ENCODE measurements at regions not wholly inside any gene's neighbourhood (a gene's known extent, or its start where the extent isn't known, plus 50 kb on each side); places are given as distances from the start of the nearest gene placed in this dataset.
"Not testable (repeated sequence)": the region's sequence is repeated elsewhere in the genome, so short reads cannot be mapped to it uniquely, and the experiment has no call there.

GRCh38 chr5:53262348-53262970 lies 152.9 kb upstream of the MOCS2 start:
- no peak overlapping the region for H2BK120ac ChIP-seq (ENCODE audit: insufficient read depth, low read length, poor library complexity)
- no peak overlapping the region for H2BK5ac ChIP-seq (ENCODE audit: low read depth, low read length, poor library complexity)
- H2AFZ ChIP-seq (ENCODE audit: insufficient read depth, low read length, poor library complexity): no peak overlapping the region
- no peak overlapping the region for H3K4ac ChIP-seq (ENCODE audit: low read depth, low read length)
- H3K9me3 ChIP-seq (ENCODE audit: insufficient read depth, low read depth, low read length): no peaks in the 10 kb centered on the region
- H3K79me2 ChIP-seq (ENCODE audit: control insufficient read depth, insufficient read depth, low read length, poor library complexity): no peaks in the 10 kb centered on the region
- H3K27me3 ChIP-seq (ENCODE audit: insufficient read depth, low read length): no peaks in the 10 kb centered on the region
- H3K18ac ChIP-seq (ENCODE audit: low read length): no peak overlapping the region
- no peak overlapping the region for H3K14ac ChIP-seq (ENCODE audit: low read length)
- H3K23ac ChIP-seq (ENCODE audit: low read length): no peak overlapping the region
- peak in 1 of 2 donors; percentile 58 for DNase-seq
- H3K9ac ChIP-seq (ENCODE audit: low read length): no peak overlapping the region
- no peaks in the 10 kb centered on the region for H3K4me1 ChIP-seq (ENCODE audit: control insufficient read depth in 1 of 2, insufficient read depth in 2 of 2, low read length in 2 of 2)
- no peak overlapping the region for H3K27ac ChIP-seq (ENCODE audit: low read depth, low read length)
- no peak overlapping the region for H3K4me2 ChIP-seq (ENCODE audit: low read length)
- H3K36me3 ChIP-seq (ENCODE audit: control insufficient read depth in 1 of 2, insufficient read depth in 2 of 2, low read length in 2 of 2): no peaks in the 10 kb centered on the region
- H4K12ac ChIP-seq (ENCODE audit: low read depth, low read length): no peak overlapping the region
- H4K8ac ChIP-seq (ENCODE audit: low read depth, low read length): no peak overlapping the region
- no CpG with 5 or more reads among the region's 4 CpGs for WGBS (ENCODE audit: extremely low coverage, insufficient coverage, insufficient read length)
- no peak overlapping the region for H2AK5ac ChIP-seq (ENCODE audit: low read length)
- H2BK12ac ChIP-seq (ENCODE audit: low read length): no peak overlapping the region
- no peaks in the 10 kb centered on the region for H3K79me1 ChIP-seq (ENCODE audit: low read length)
- H3K4me3 ChIP-seq (ENCODE audit: low read depth, low read length): no peak overlapping the region
- no peak overlapping the region for H4K91ac ChIP-seq (ENCODE audit: low read depth, low read length)

- H3K9ac ChIP-seq (ENCODE audit: low read length): no peak overlapping the region
- no peak overlapping the region for H2BK5ac ChIP-seq (ENCODE audit: low read depth, low read length, poor library complexity)
- no peak overlapping the region for H3K18ac ChIP-seq (ENCODE audit: low read length)
- no peaks in the 10 kb centered on the region for H3K27me3 ChIP-seq (ENCODE audit: insufficient read depth, low read length)
- no peaks in the 10 kb centered on the region for H3K36me3 ChIP-seq (ENCODE audit: control insufficient read depth in 1 of 2, insufficient read depth in 2 of 2, low read length in 2 of 2)
- no peaks in the 10 kb centered on the region for H3K79me2 ChIP-seq (ENCODE audit: control insufficient read depth, insufficient read depth, low read length, poor library complexity)
- H2BK120ac ChIP-seq (ENCODE audit: insufficient read depth, low read length, poor library complexity): no peak overlapping the region
- no peak overlapping the region for H4K8ac ChIP-seq (ENCODE audit: low read depth, low read length)
- no peak overlapping the region for H3K4ac ChIP-seq (ENCODE audit: low read depth, low read length)
- no peaks in the 10 kb centered on the region for H3K79me1 ChIP-seq (ENCODE audit: low read length)
- H3K4me1 ChIP-seq (ENCODE audit: control insufficient read depth in 1 of 2, insufficient read depth in 2 of 2, low read length in 2 of 2): no peaks in the 10 kb centered on the region
- no peak overlapping the region for H4K91ac ChIP-seq (ENCODE audit: low read depth, low read length)
- H3K14ac ChIP-seq (ENCODE audit: low read length): no peak overlapping the region
- WGBS (ENCODE audit: extremely low coverage, insufficient coverage, insufficient read length): no CpG with 5 or more reads among the region's 1 CpG
- no peak overlapping the region for H4K12ac ChIP-seq (ENCODE audit: low read depth, low read length)
- no peak for DNase-seq
- no peak overlapping the region for H3K23ac ChIP-seq (ENCODE audit: low read length)
- no peak overlapping the region for H2AFZ ChIP-seq (ENCODE audit: insufficient read depth, low read length, poor library complexity)
- no peak overlapping the region for H3K4me3 ChIP-seq (ENCODE audit: low read depth, low read length)
- H2BK12ac ChIP-seq (ENCODE audit: low read length): no peak overlapping the region
- H3K27ac ChIP-seq (ENCODE audit: low read depth, low read length): no peak overlapping the region
- H3K9me3 ChIP-seq (ENCODE audit: insufficient read depth, low read depth, low read length): peaks cover 4% of the 10 kb centered on the region
- no peak overlapping the region for H3K4me2 ChIP-seq (ENCODE audit: low read length)
- no peak overlapping the region for H2AK5ac ChIP-seq (ENCODE audit: low read length)
These were observed 153.6 kb upstream of the MOCS2 start for GRCh38 chr5:53263151-53263550.

GRCh38 chr5:53265043-53265442 lies 155.5 kb upstream of the MOCS2 start:
- Histone ChIP-seq H4K91ac (ENCODE audit: low read depth, low read length) (no peak overlapping the region), H3K4me2 (ENCODE audit: low read length) (no peak overlapping the region), H2BK12ac (ENCODE audit: low read length) (no peak overlapping the region), H3K9ac (ENCODE audit: low read length) (no peak overlapping the region), H3K14ac (ENCODE audit: low read length) (no peak overlapping the region), H3K36me3 (ENCODE audit: control insufficient read depth in 1 of 2, insufficient read depth in 2 of 2, low read length in 2 of 2) (no peaks in the 10 kb centered on the region), H3K79me1 (ENCODE audit: low read length) (no peaks in the 10 kb centered on the region), H4K12ac (ENCODE audit: low read depth, low read length) (no peak overlapping the region), H3K18ac (ENCODE audit: low read length) (no peak overlapping the region), H2BK5ac (ENCODE audit: low read depth, low read length, poor library complexity) (no peak overlapping the region), H4K8ac (ENCODE audit: low read depth, low read length) (no peak overlapping the region), H2AK5ac (ENCODE audit: low read length) (no peak overlapping the region), H3K79me2 (ENCODE audit: control insufficient read depth, insufficient read depth, low read length, poor library complexity) (no peaks in the 10 kb centered on the region), H3K4me1 (ENCODE audit: control insufficient read depth in 1 of 2, insufficient read depth in 2 of 2, low read length in 2 of 2) (no peaks in the 10 kb centered on the region), H3K27ac (ENCODE audit: low read depth, low read length) (no peak overlapping the region), H3K27me3 (ENCODE audit: insufficient read depth, low read length) (no peaks in the 10 kb centered on the region), H3K4ac (ENCODE audit: low read depth, low read length) (no peak overlapping the region), H3K23ac (ENCODE audit: low read length) (no peak overlapping the region), H2AFZ (ENCODE audit: insufficient read depth, low read length, poor library complexity) (no peak overlapping the region), H3K9me3 (ENCODE audit: insufficient read depth, low read depth, low read length) (peaks cover 4% of the 10 kb centered on the region), H3K4me3 (ENCODE audit: low read depth, low read length) (no peak overlapping the region), H2BK120ac (ENCODE audit: insufficient read depth, low read length, poor library complexity) (no peak overlapping the region)
- no CpG with 5 or more reads among the region's 2 CpGs for WGBS (ENCODE audit: extremely low coverage, insufficient coverage, insufficient read length)
- DNase-seq: no peak

GRCh38 chr5:53268241-53268640 lies 158.7 kb upstream of the MOCS2 start:
- not testable (repeated sequence) for H3K4ac ChIP-seq (ENCODE audit: low read depth, low read length); H2BK5ac ChIP-seq (ENCODE audit: low read depth, low read length, poor library complexity); H4K91ac ChIP-seq (ENCODE audit: low read depth, low read length); H3K4me3 ChIP-seq (ENCODE audit: low read depth, low read length); H3K9ac ChIP-seq (ENCODE audit: low read length); DNase-seq; H3K23ac ChIP-seq (ENCODE audit: low read length); H3K9me3 ChIP-seq (ENCODE audit: insufficient read depth, low read depth, low read length); H3K4me1 ChIP-seq (ENCODE audit: control insufficient read depth in 1 of 2, insufficient read depth in 2 of 2, low read length in 2 of 2); H4K12ac ChIP-seq (ENCODE audit: low read depth, low read length); H2AFZ ChIP-seq (ENCODE audit: insufficient read depth, low read length, poor library complexity); H3K18ac ChIP-seq (ENCODE audit: low read length); H2BK12ac ChIP-seq (ENCODE audit: low read length); H3K79me1 ChIP-seq (ENCODE audit: low read length); H3K27ac ChIP-seq (ENCODE audit: low read depth, low read length); H2BK120ac ChIP-seq (ENCODE audit: insufficient read depth, low read length, poor library complexity); H3K36me3 ChIP-seq (ENCODE audit: control insufficient read depth in 1 of 2, insufficient read depth in 2 of 2, low read length in 2 of 2); H3K14ac ChIP-seq (ENCODE audit: low read length); H2AK5ac ChIP-seq (ENCODE audit: low read length); H3K4me2 ChIP-seq (ENCODE audit: low read length); H3K27me3 ChIP-seq (ENCODE audit: insufficient read depth, low read length); H3K79me2 ChIP-seq (ENCODE audit: control insufficient read depth, insufficient read depth, low read length, poor library complexity); H4K8ac ChIP-seq (ENCODE audit: low read depth, low read length)
- no CpG with 5 or more reads among the region's 7 CpGs for WGBS (ENCODE audit: extremely low coverage, insufficient coverage, insufficient read length)

Data from trophoblast cell (in vitro differentiated cells and primary cell).